H9 (cell line): ENCODE measurements at regions not wholly inside any gene's neighbourhood (a gene's known extent, or its start where the extent isn't known, plus 50 kb on each side); places are given as distances from the start of the nearest gene placed in this dataset.

ENCODE experiments used
- DNase-seq: peaks from one replicate; pipeline ENCODE4 v3.0.0-alpha.2; 2017
- H2AFZ ChIP-seq: one replicate; pipeline ENCODE4 v1.6.1; 2013; ENCODE audit warnings: mild to moderate bottlenecking, low read length, control low read depth, moderate library complexity
- H2AK5ac ChIP-seq: 2 replicates; pipeline ENCODE4 v1.6.1; 2013; ENCODE audit warnings: low read length, control low read depth, mixed read lengths; ENCODE audit not compliant: insufficient read length
- H2BK120ac ChIP-seq: one replicate; pipeline ENCODE4 v1.6.1; 2013; ENCODE audit warnings: low read depth, mild to moderate bottlenecking, low read length, control low read depth, inconsistent platforms; ENCODE audit not compliant: poor library complexity, severe bottlenecking
- H2BK12ac ChIP-seq: 2 replicates; pipeline ENCODE4 v1.6.1; 2013; ENCODE audit warnings: low read length, control low read depth, mixed read lengths, low read depth; ENCODE audit not compliant: insufficient read length
- H2BK15ac ChIP-seq: 2 replicates; pipeline ENCODE4 v1.6.1; 2013; ENCODE audit warnings: low read depth, low read length, control low read depth
- H2BK20ac ChIP-seq: one replicate; pipeline ENCODE4 v1.6.1; 2013; ENCODE audit warnings: low read depth, mild to moderate bottlenecking, low read length, control low read depth, inconsistent platforms; ENCODE audit not compliant: poor library complexity, severe bottlenecking
- H2BK5ac ChIP-seq: 2 replicates; pipeline ENCODE4 v1.6.1; 2013; ENCODE audit warnings: low read length, control low read depth, mixed read lengths; ENCODE audit not compliant: insufficient read length
- H3K14ac ChIP-seq: 2 replicates; pipeline ENCODE4 v1.6.1; 2013; ENCODE audit warnings: low read length, control low read depth; ENCODE audit not compliant: insufficient read depth
- H3K18ac ChIP-seq: 2 replicates; pipeline ENCODE4 v1.6.1; 2013; ENCODE audit warnings: low read depth, mild to moderate bottlenecking, mixed read lengths, low read length, control low read depth; ENCODE audit not compliant: insufficient read length
- H3K23ac ChIP-seq: 2 replicates; pipeline ENCODE4 v1.6.1; 2013; ENCODE audit warnings: low read length, control low read depth, mixed read lengths, low read depth; ENCODE audit not compliant: insufficient read length
- H3K23me2 ChIP-seq: 2 replicates; pipeline ENCODE4 v1.6.1; 2013; ENCODE audit warnings: low read depth, mild to moderate bottlenecking, mixed read lengths, low read length, control low read depth; ENCODE audit not compliant: insufficient read length, poor library complexity, severe bottlenecking
- H3K27ac ChIP-seq: 2 replicates; pipeline ENCODE4 v1.5.1; 2013; ENCODE audit warnings: low read length, control low read depth, mixed read lengths, low read depth; ENCODE audit not compliant: insufficient read length
- H3K27me3 ChIP-seq: 2 replicates; pipeline ENCODE4 v1.6.1; 2013; ENCODE audit warnings: low read length, control low read depth, inconsistent platforms; ENCODE audit not compliant: insufficient read depth
- H3K4ac ChIP-seq: 2 replicates; pipeline ENCODE4 v1.6.1; 2013; ENCODE audit warnings: low read depth, mild to moderate bottlenecking, control low read depth, inconsistent platforms, low read length, moderate library complexity
- H3K4me1 ChIP-seq: 2 replicates; pipeline ENCODE4 v1.6.1; 2013; ENCODE audit warnings: low read length, control low read depth, inconsistent platforms; ENCODE audit not compliant: insufficient read depth
- H3K4me2 ChIP-seq: 2 replicates; pipeline ENCODE4 v1.6.1; 2013; ENCODE audit warnings: low read length, control low read depth, mixed read lengths; ENCODE audit not compliant: insufficient read length, insufficient read depth
- H3K56ac ChIP-seq: 2 replicates; pipeline ENCODE4 v1.6.1; 2013; ENCODE audit warnings: low read depth, mild to moderate bottlenecking, mixed read lengths, low read length, control low read depth; ENCODE audit not compliant: insufficient read length
- H3K79me1 ChIP-seq: 2 replicates; pipeline ENCODE4 v1.6.1; 2013; ENCODE audit warnings: low read depth, mild to moderate bottlenecking, moderate library complexity, low read length, control low read depth, inconsistent platforms; ENCODE audit not compliant: insufficient read depth, poor library complexity, severe bottlenecking
- H3K79me2 ChIP-seq: 2 replicates; pipeline ENCODE4 v1.6.1; 2013; ENCODE audit warnings: low read length, control low read depth, inconsistent platforms; ENCODE audit not compliant: insufficient read depth
- H3K9ac ChIP-seq: 2 replicates; pipeline ENCODE4 v1.6.1; 2013; ENCODE audit warnings: low read length, control low read depth, mixed read lengths; ENCODE audit not compliant: insufficient read length; ENCODE audit errors: extremely low read depth
- H3K9me3 ChIP-seq: one replicate; pipeline ENCODE4 v1.6.1; 2013; ENCODE audit warnings: low read depth, low read length, inconsistent platforms; ENCODE audit not compliant: control insufficient read depth
- H3T11ph ChIP-seq: one replicate; pipeline ENCODE4 v1.6.1; 2013; ENCODE audit warnings: mild to moderate bottlenecking, low read length, control low read depth, inconsistent platforms
- H4K20me1 ChIP-seq: one replicate; pipeline ENCODE4 v1.6.1; 2013; ENCODE audit not compliant: control insufficient read depth, insufficient read length, insufficient read depth
- H4K5ac ChIP-seq: 2 replicates; pipeline ENCODE4 v1.6.1; 2013; ENCODE audit warnings: low read depth, mild to moderate bottlenecking, mixed read lengths, low read length, control low read depth; ENCODE audit not compliant: insufficient read length
- H4K8ac ChIP-seq: replicated peaks from 2 replicates; pipeline ENCODE4 v1.6.1; 2013; ENCODE audit warnings: low read length, control low read depth, mixed read lengths, low read depth; ENCODE audit not compliant: insufficient read length
- H4K91ac ChIP-seq: 2 replicates; pipeline ENCODE4 v1.6.1; 2013; ENCODE audit warnings: low read depth, mild to moderate bottlenecking, moderate library complexity, mixed read lengths, low read length, control low read depth; ENCODE audit not compliant: insufficient read length
- H3K27ac Mint-ChIP-seq, 3 experiments: 2 replicates in 2 of 3; 3 replicates in 1 of 3; pipeline ENCODE4 v1.8.0; 2020 to 2021; ENCODE audit warnings: mixed read lengths in 3 of 3, mild to moderate bottlenecking in 1 of 3, moderate library complexity in 1 of 3
- H3K27me3 Mint-ChIP-seq: 2 replicates; pipeline ENCODE4 v1.8.0; 2021; ENCODE audit warnings: low read depth, mild to moderate bottlenecking, moderate library complexity, mixed read lengths
- H3K36me3 Mint-ChIP-seq, 3 experiments: 2 replicates in 2 of 3; 3 replicates in 1 of 3; pipeline ENCODE4 v1.8.0; 2020 to 2021; ENCODE audit warnings: low read depth in 3 of 3, mixed read lengths in 3 of 3; ENCODE audit not compliant: insufficient read depth in 1 of 3
- H3K4me1 Mint-ChIP-seq, 2 experiments: 2 replicates each; pipeline ENCODE4 v1.8.0; 2020; ENCODE audit warnings: mixed read lengths in 2 of 2
- H3K4me3 Mint-ChIP-seq, 2 experiments: 2 replicates in 1 of 2; 3 replicates in 1 of 2; pipeline ENCODE4 v1.8.0; 2020 to 2021; ENCODE audit warnings: mild to moderate bottlenecking in 2 of 2, mixed read lengths in 2 of 2, moderate library complexity in 1 of 2
- H3K9me3 Mint-ChIP-seq, 2 experiments: 2 replicates in 1 of 2; 3 replicates in 1 of 2; pipeline ENCODE4 v1.8.0; 2020; ENCODE audit warnings: mild to moderate bottlenecking in 2 of 2, mixed read lengths in 2 of 2, moderate library complexity in 1 of 2
- CTCF ChIP-seq: fragments of 200-600 bp; sonication (generic); conservative IDR thresholded peaks from 3 replicates; pipeline ENCODE4 v1.8.0; 2021; ENCODE audit warnings: antibody characterized with exemption, mild to moderate bottlenecking

GRCh38 chr12:88630561-88630960 lies 50.3 kb upstream of the KITLG start:
- Histone ChIP-seq H4K8ac (no peak overlapping the region), H3K9ac (no peak overlapping the region), H2BK5ac (no peak overlapping the region), H4K91ac (no peak overlapping the region), H3K4ac (no peak overlapping the region), H3K4me1 (no peaks in the 10 kb centered on the region), H3K23ac (no peak overlapping the region), H3K14ac (no peak overlapping the region), H3K23me2 (no peaks in the 10 kb centered on the region), H3K79me2 (no peaks in the 10 kb centered on the region), H3K18ac (no peak overlapping the region), H3K9me3 (no peaks in the 10 kb centered on the region), H3K27ac (no peak overlapping the region), H4K20me1 (no peaks in the 10 kb centered on the region), H2BK15ac (no peak overlapping the region), H2BK12ac (no peak overlapping the region), H2BK20ac (no peak overlapping the region), H4K5ac (no peak overlapping the region), H3K79me1 (no peaks in the 10 kb centered on the region), H3T11ph (no peak overlapping the region), H2AK5ac (no peak overlapping the region), H2AFZ (no peak overlapping the region), H2BK120ac (no peak overlapping the region), H3K4me2 (no peak overlapping the region), H3K27me3 (no peaks in the 10 kb centered on the region), H3K56ac (no peak overlapping the region)
- no peak for DNase-seq
- no peak for TF ChIP-seq CTCF
- Mint-ChIP-seq H3K27ac (no peak overlapping the region), H3K9me3 (no peaks in the 10 kb centered on the region), H3K36me3 (no peaks in the 10 kb centered on the region; a peak in 1 of 7 replicates), H3K4me3 (no peak overlapping the region), H3K4me1 (peaks cover 0 to 2% of the 10 kb centered on the region in 2 experiments; a peak in 3 of 4 replicates), H3K27me3 (no peaks in the 10 kb centered on the region)
